SW480 (cell line): ENCODE measurements at regions not wholly inside any gene's neighbourhood (a gene's known extent, or its start where the extent isn't known, plus 50 kb on each side); places are given as distances from the start of the nearest gene placed in this dataset.
"Not testable (repeated sequence)": the region's sequence is repeated elsewhere in the genome, so short reads cannot be mapped to it uniquely, and the experiment has no call there.

Source experiments
- DNase-seq: peaks from one replicate; pipeline ENCODE4 v3.0.0-alpha.2; 2016; ENCODE audit warnings: low spot score

DNA sequence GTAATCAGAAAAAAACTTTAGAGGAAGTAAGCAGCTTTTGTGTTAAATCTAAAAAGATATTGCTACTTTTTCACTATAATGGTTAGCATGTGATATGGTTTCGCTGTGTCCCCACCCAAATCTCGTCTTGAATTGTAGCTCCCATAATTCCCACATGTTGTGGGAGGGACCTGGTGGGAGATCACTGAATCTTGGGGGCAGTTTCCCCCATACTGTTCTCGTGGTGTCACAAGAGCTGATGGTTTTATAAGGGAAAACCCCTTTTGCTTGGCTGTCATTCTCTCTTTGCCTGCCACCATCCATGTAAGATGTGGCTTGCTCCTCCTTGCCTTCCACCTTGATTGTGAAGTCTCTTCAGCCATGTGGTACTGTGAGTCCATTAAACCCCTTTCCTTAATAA lies 117.1 kb downstream of the KCNJ2 start:
- DNase-seq = no peak

DNA sequence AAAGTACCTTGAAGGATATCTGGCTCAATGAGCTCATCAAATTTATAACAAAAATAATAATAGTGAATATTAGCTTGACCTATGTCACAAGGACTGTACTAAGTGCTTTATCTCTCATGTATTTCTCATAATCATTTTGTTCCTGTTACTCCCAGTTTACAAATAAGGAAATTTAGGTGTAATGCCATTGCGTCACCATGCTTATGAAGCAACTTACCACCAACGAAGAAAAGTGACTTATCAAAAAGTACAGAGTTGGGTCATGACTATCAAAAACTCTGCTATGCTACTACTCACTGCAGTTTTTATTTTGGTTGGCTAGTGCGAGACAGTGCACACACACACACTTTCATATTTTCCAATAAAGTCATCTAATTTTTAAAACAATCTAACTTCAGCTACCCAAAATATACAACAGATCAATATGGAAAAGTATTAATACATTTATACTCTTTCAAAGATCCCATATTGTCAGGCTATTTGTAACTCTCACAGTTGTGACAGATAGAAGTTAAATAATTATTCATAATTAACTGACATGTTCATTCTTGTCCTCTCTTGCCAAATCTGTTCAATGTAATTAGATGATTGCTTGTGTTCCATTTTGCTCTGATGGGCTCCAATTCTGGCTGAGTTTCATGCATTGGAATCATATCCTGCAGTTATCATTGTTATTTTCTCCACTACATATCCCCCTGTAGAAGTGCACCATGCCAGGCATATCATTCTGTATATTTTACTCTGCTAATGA lies 119.4 kb downstream of the KCNJ2 start:
- no peak for DNase-seq

DNA sequence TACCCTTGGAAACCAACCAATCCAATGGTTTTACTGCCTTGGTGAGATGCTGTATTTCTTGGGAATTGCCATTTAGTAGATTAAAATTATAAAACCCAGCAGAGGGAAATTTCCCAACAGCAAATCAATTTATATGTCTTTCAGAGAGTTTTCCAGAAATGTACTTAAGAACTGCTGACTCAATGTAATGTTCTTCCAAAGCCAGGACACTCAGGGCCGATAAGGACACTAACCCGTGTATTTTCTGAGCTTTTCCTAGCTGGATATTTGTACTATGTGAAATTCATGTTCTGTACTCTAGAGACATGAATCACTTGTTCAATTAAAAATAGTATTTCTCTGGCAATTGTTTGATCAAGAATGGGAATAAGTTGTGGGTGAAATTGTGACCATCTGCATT lies 121.4 kb downstream of the KCNJ2 start:
- no peak for DNase-seq

DNA sequence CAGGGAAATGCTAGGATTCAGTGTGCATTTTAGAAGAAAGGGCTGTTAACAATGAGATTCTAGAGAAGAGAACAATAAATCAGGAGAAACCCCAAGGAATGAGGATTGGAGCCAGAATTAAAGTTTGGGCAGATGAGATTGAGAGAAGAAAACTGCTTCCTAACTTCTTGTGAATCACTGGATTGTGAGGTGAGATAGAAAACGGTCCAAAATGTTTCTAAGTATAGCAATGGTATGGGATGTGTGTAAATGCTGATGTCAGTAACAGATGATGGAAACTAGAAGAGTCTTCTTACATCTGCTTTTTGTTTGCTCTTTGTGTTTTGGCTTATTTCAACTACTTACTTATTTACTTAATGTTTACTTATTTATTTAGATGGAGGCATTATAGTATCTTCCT lies 123.0 kb downstream of the KCNJ2 start:
- no peak for DNase-seq

DNA sequence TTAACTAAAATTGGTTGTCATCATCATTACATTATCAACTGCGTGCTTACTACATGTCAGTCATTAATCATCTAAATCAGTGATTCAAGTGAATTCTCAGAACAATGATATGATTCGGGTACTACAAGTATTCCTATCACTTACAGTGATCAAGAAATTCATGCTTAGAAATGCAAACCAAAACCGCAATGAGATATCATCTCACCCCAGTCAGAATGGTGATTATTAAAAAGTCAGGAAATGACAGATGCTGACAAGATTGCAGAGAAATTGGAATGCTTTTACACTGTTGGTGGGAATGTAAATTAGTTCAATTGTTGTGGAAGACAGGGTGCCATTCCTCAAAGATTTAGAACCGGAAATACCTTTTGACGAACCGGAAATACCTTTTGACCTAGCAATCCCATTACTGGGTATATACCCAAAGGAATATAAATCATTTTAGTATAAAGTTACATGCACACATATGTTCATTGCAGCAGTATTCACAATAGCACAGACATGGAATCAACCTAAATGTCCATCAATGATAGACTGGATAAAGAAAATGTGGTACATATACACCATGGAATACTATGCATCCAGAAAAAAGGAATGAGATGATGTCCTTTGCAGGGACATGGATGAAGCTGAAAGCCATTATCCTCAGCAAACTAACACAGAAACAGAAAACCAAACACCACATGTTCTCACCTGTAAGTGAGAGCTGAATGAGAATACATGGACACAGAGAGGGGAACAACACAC lies 124.4 kb downstream of the KCNJ2 start:
- DNase-seq = not testable (repeated sequence)

DNA sequence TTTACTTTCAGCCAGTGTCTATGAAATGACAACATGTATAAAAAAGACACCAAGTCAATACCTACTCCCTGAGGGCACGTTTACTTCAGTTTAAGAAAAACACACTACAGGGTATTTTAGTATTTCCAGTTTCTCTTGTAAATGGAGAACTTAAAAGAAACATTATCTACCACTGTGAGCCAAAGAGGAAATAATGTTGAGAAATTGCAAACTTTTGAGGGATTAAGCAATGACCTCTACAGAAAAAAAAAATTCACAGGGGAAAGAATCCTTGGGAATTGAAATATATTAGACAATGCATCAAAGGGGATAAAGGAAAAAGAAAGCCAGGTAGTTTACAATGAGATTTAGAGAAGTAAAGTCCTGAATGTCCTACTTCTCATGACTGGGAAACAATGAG lies 126.0 kb downstream of the KCNJ2 start:
- no peak for DNase-seq

DNA sequence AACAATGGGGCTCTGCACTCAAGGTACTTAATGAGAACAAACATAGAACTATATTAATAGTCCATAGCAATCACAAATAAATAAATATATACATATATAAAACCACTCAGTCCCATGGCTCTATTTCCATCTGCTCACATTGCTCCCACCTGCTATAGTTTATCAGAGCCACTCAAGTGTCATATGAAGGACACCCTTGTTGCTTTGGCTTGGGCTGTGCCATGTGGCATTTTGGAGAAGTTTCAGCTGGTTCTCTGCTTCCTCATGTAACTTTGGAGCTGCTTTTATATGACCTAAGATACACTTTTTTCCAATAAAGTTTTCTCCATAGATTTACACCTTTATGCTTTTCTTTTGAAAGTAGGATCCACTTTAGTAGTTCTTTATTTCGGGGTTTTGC lies 126.4 kb downstream of the KCNJ2 start:
- no peak for DNase-seq

DNA sequence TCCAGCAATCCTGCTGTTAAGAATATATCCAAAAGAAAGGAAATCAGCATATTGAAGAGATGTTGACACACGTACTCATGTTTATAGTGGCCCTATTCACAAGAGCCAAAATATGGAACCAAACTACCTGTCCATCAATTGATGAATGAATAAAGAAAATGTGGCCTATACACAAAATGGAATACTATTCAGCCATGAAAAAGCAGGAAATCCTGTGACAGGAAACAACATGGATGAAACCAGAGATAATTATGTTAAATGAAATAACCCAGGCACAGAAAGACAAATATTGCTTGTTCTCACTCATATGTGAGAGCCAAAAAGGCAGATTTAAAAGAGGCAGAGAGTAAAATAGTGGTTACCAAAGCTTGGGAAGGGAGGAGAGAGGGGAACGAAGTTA lies 127.1 kb downstream of the KCNJ2 start:
- DNase-seq = no peak

DNA sequence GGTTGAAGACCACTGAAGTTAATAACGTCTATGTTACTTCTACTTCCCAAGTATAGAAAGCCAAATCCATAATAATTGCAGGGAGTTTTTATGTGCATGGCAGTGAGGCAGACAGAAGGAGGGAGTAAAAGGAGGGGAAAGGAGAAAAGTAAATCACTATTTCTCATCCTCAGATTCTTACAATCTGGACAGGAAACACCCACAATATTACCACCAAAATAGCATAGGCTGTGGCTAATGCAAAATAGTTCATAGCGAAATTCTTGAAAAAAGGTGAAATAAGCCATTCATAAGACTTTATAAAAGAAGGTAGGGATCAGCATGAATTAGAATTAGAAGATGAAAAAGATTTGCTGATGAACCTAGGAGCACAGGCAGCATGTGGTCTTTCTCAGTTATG lies 128.1 kb downstream of the KCNJ2 start:
- no peak for DNase-seq

DNA sequence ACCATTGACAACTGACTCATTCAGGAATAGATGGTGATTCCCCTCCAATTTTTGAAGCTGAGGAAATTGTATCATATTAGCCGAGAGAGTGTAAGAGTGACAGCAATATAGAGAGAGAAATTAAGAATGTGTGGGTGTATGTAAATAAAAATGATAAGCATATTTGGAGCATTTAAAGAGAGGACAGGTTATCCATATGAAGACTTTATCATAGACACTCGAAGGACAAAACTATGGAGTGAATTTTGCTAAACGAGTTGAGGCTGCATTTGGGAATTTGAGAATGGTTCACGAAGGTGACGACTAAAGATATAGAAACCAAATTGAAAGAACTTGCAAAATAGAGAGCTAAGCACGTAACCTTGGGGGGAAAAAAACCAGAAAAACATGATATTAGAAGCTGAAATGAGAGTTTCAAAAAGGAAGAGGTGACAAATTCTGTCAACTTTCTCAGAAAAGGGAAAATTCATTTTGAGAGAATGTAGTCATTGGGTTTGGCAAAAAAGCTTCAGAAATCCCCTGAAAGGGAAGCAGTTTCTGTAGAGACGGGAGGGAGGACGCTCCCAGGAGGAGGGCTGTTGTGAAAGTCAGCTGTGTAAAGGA lies 129.7 kb downstream of the KCNJ2 start:
- DNase-seq = no peak

DNA sequence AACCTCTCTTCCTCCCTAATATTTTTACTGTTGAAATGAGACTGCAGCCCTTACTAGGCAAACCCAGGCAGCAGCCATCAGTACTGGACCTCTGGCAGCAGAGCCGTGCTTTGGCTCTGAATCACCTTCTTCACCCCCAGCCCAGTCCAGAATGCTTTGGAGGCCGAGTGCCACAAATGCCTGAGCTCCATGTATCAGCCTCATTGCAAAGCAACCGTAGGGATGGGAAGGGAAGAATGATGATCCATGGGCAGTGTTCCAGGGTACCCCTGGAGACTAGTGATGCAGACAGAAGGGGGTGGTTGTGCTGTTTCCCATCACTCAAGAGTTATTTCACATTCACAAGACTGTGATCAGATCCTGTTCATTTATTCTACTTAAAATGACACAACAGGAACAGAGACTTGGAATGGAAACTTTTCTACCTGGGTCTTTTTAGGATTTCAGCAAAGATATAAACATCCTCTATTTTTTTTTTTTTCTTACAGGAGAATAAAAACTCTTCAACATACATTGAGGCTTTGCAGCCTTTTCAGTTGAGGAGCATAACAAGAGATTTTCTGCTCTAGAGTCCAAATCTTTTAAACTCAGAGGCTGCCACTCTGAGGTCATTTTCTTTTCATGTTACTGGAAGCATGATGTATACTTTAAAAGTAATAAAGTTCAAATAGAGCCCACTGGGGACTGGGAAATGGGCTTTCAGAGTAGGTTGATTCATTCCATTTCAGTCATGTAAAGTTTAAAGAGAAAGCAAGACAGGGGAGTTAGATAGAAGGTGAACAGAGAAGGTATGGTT lies 138.3 kb downstream of the KCNJ2 start:
- DNase-seq = no peak

DNA sequence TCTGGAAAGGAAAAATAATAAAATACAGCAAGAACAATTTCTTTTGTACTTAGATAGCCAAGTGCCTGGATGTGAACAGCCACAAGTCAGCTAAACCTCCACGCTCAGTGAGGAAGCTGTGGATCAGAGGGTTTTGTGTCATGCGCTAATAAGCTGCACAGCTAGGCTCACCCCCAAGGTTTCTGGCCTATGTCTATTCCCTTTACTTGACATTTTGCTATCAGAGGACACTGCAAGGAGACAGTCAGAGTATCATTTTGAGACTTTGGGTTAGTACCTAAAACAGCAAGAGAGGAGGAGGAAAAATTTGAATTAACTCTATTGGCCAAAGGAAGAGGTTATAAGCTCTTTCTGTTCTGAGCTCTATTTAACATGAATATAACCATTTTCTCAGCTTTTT lies 139.3 kb downstream of the KCNJ2 start:
- no peak for DNase-seq

DNA sequence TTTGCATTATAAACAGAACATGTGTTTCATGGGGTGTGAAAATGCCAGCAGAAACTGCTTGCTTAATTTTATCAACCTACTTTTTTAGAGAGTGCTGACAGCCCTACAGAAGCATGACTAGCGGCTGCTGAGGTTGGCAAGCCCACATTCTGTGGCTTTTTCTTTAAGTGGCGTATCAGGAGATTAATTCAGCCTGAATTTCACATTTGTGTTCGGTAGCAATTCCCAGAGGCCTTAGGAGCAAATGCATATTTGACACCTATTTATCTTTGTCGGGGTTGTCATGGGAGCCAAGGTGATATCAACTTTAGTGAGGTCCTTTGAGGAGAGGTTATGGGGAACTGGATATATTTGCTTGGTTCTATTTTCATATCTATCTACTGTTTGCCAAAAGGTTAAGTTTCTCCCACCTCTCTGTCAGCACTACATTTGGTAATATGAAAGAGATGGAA lies 140.9 kb downstream of the KCNJ2 start:
- peak; percentile 41 for DNase-seq

DNA sequence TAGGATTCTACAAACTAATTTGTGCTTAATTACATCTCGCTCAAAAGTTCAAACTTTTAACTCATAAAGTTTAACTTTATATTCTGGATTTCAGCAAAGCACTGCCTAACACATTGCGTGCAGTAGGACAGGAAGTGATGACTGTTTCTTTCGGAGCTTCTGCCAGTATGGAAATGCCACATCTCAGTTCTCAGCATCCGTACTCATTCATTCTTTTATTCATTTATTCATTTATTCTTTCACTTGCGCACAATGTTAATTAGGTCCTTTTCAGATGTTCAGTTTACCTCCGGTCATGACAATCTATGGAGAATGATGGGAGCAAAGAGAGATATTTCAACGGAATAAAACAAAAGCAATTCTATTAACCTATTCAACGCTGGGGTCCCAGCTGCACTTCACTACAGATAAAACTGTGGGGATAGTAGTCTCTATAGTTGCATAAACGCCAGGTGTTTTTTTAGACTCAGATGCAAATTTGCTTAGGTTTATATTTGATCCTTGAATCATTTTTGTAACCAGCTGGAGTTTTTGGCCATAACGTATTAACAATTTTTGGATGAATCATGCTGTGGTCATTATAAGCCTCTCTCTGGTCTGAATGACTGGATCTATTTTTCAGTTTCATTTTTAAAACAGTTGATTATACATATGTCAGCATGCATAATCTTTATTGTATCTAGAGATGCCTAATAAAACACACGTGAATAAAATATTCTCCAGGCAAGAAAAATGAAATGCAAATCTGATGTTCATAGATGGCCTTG lies 143.9 kb downstream of the KCNJ2 start:
- DNase-seq = no peak

DNA sequence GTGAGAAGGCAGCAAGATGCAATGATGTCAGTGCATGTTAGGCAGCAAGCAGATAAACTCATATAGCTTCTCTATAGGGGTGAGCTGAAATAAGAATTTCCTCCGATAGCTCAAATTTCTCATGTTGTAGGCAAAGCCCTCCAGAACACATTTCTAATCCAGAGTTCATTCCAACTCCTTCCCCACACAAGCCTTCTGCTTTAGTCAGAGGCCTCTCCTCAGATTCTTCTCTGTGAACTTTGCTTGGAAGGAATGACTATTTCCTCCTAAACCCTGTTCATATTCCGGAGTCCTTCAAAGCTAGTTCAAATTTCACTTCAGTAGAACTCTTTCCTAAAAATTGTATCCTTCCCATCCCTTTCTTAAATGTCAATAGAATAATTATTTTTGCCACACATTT lies 144.8 kb downstream of the KCNJ2 start:
- no peak for DNase-seq

DNA sequence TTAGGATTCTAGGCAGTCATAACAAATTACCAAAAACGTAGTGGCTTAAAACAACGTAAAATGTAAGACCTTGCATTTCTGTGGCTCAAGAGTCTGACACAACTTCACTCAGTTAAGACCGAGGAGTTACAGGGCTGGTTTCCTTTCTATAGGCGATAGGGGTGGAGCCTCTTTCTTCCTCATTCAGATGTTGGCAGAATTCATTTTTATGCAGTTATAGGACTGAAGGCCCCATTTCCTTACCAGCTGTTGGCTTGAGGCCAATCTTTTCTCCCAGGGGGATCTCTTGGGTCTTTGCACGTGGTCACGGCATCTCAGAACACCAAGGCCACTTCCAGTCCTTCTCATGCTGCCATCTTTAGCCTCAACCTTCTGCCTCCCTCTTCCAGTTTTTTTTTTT lies 145.2 kb downstream of the KCNJ2 start:
- DNase-seq = no peak

DNA sequence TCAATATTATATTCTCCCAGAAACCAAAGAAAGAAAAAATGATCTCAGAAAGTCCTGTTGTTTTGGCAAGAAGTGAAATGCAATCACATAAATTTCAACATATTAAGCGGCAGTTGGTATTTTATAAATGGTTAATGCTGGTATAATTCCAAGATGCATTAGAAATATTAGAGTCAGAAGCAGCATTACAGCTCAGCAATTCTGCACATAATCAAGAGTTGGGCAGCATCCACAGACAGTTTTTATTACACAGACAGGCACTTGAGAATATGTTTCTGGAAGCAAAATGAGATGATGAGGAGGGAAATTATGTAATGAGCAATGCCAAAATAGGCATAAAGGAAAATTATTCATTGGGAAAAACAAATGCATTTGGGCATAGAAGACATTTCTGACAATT lies 148.1 kb downstream of the KCNJ2 start:
- no peak for DNase-seq

DNA sequence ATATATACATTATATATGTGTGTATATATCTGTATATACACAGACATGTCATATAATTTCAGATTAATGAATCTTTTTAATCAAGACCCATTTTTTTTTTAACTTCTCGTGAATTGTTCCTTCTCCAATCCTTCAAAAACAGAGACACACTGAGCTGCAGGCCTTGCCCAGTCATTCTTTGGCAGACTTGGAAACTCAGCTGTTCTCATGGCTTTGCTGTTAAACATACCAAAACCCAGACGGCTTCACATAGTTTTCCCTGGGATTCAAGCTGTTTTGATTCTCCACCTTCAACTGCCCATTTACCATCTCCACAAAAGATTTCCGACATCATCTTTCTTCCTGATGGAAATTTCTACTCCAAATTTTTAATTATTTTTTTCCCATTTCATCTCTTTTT lies 148.7 kb downstream of the KCNJ2 start:
- no peak for DNase-seq

DNA sequence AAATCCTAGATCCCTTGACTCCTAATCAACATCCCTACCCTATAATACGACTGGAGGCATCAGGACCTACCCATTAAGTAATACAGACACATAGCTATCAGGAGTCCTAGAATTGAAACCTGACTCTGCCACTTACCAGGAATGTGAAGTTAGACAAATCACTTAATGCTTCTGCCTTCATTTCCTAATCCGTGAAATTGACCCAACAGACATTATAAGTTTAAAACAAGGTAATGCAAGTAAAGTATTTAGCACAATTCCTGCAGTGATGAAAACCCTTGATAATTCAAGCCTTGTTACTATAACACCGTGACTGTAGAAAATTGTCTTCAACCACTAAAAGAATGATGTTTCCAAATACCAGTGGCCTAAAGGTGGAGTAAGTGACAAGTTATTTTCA lies 150.2 kb downstream of the KCNJ2 start:
- DNase-seq = no peak

DNA sequence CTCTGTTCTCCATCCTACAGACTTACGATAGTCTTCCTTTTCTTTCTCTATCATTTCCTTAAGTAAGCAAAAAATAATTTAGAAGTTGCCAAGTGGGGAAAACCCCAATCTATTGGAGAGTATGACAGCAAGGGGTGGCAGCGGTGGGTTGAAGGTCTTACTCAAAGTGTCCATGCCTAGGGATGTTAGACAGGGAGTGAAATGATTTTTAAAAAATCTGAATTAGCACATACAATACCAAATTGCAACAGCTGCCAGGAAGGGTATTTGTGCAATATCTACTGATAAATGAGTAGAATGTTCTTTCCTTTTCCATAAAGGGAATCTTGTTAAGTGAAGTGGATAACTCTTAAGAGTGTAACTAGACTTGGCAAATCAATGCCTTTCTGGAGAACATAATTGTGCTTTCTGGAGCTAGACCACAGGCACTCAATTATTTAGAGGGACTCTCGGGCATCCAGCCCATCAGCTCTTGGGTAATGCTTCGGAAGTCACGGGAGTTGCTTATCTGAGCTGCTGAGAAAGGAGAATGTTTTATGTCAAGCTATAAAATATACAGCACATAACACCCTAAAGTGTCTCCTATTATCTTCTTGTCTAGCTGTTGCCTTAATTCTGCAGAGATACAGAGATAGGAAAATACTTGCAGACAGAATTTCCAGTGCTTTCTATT lies 151.5 kb downstream of the KCNJ2 start:
- DNase-seq = no peak

DNA sequence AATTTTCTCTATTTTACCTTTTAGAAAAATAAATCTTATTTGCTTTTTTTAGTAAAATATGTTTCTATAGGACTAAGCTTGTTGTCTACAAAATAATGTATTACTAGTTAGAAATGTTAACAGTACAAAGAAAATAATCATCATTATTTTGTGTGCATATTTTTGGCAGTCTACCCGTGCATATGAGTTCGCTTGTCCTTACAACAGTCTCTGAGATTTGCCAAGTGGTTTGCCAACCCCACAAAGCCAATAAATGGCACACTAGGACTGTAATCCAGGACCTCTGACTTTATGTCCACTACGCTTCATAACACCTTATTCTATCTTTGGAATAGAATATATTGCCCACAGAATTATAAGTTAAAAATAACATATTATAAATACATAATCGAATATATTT lies 152.0 kb downstream of the KCNJ2 start:
- no peak for DNase-seq
